GM19463 (cell line): ENCODE measurements at regions not wholly inside any gene's neighbourhood (a gene's known extent, or its start where the extent isn't known, plus 50 kb on each side); places are given as distances from the start of the nearest gene placed in this dataset.

Experiments used
- ATAC-seq: cut with Tn5 transposase; IDR thresholded peaks from one replicate; pipeline ENCODE4 v1.9.1; 2021; ENCODE audit warnings: mild to moderate bottlenecking, moderate library complexity; ENCODE audit not compliant: unreplicated experiment

- ATAC-seq = no peak
Measured at GRCh38 chr1:30304080-30304479, 419.3 kb downstream of the MATN1 start.

GRCh38 chr1:30303387-30303786 lies 420.0 kb downstream of the MATN1 start:
- no peak for ATAC-seq

GRCh38 chr1:30302858-30303257 lies 420.5 kb downstream of the MATN1 start:
- ATAC-seq = no peak

GRCh38 chr1:30300669-30301068 lies 422.7 kb downstream of the MATN1 start:
- ATAC-seq = no peak

- ATAC-seq = no peak
Measured at GRCh38 chr1:30299393-30299792, 424.0 kb downstream of the MATN1 start.

- ATAC-seq = no peak
Measured at GRCh38 chr1:30295674-30296073, 427.7 kb downstream of the MATN1 start.

GRCh38 chr1:30295266-30295665 lies 428.1 kb downstream of the MATN1 start:
- no peak for ATAC-seq

- no peak for ATAC-seq
Measured at GRCh38 chr1:30294508-30294907, 428.9 kb downstream of the MATN1 start.

GRCh38 chr1:30292451-30292850 lies 430.9 kb downstream of the MATN1 start:
- ATAC-seq = no peak

GRCh38 chr1:30291526-30291925 lies 431.9 kb downstream of the MATN1 start:
- no peak for ATAC-seq

GRCh38 chr1:30290581-30290980 lies 432.8 kb downstream of the MATN1 start:
- ATAC-seq = no peak

- no peak for ATAC-seq
Measured at GRCh38 chr1:30287976-30288375, 435.4 kb downstream of the MATN1 start.

GRCh38 chr1:30286988-30287839 lies 436.2 kb downstream of the MATN1 start:
- ATAC-seq = no peak

GRCh38 chr1:30286241-30286987 lies 437.0 kb downstream of the MATN1 start:
- ATAC-seq = no peak

GRCh38 chr1:30285501-30285932 lies 437.9 kb downstream of the MATN1 start:
- ATAC-seq = no peak

- ATAC-seq = no peak
Measured at GRCh38 chr1:30284728-30285475, 438.5 kb downstream of the MATN1 start.

GRCh38 chr1:30284226-30284625 lies 439.2 kb downstream of the MATN1 start:
- ATAC-seq = no peak

- ATAC-seq = no peak
Measured at GRCh38 chr1:30283199-30283962, 440.0 kb downstream of the MATN1 start.

GRCh38 chr1:30280572-30280971 lies 442.8 kb downstream of the MATN1 start:
- ATAC-seq = no peak

GRCh38 chr1:30277911-30278310 lies 445.5 kb downstream of the MATN1 start:
- ATAC-seq = no peak

- no peak for ATAC-seq
Measured at GRCh38 chr1:30277415-30277814, 446.0 kb downstream of the MATN1 start.
